ENCODE measurements at regions not wholly inside any gene's neighbourhood (a gene's known extent, or its start where the extent isn't known, plus 50 kb on each side); places are given as distances from the start of the nearest gene placed in this dataset.

DNA sequence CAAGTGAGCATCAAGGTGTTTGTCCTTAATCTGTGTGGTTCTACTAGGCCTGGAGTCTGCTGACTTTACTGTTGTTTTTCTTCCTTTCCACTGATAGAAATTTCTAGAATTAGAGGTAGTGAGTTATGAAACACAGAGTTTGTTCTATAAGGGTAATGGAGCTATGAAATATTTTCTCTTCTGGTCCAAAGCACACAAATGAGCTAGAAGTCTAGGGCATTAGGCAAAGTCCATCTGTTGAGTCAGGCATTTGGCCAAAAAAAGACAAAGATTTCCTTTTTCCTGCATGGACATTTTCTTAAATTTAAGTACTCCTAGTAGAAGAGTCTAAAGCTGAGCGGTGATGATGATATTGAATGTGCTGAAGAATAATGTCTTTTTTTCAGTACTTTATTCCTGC is 174.3 kb upstream of the STXBP5 start:
- no peak for DNase-seq

DNA sequence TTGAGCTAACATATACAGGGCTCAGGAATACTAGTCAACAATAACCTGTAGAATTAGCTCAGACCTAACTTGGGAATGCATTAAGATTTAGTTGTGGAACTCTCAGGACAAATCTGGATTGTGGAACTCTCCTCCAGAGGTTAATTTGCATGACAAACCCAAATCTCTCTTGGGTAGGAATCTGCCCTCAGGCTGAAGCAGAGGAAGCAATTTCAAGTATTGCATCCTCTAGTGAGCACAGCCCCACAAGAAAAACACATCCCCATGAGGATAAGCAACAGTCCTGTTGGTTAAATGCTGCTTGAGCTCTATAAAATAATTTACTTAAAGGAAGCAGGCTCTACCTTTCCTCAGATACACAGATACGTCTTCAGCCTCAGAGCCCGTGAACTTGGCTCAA is 170.9 kb upstream of the STXBP5 start:
- no peak for DNase-seq

DNA sequence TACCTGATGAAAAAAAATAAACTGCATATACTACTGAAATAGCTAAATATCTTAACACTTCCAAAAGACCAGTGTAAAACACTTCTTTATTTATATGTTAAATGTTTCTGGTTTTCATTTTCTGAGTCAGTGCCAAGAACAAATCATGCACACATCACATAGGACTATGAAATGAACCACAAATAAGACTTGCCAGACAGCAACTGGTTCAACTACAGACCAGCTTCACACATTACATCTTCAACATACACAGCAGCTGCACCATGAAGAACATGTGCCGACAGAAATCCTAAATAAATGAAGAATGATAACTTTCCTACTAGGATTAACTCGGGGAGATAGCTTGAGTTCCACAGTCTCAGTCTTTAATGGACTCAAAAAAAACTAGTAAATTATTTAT is 168.3 kb upstream of the STXBP5 start:
- DNase-seq = no peak

DNA sequence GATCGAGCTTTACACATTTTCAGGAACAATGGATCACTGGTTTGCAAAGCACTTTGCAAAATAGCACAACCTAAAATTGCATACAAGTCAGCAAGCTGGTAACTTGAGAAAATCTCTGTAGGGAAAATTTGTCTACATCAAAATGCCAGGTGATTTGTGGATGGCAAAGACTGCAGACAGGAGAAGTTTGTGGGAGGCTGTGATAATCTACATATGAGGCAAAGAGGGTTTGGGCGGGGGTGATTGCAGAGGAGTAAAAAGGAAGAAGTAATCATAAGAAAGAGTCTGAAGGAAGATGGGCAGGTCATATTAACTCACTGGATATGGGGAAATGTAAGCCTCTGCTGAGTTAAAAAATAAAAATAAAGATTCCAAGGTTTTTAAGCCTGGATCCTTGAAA is 166.3 kb upstream of the STXBP5 start:
- no peak for DNase-seq

DNA sequence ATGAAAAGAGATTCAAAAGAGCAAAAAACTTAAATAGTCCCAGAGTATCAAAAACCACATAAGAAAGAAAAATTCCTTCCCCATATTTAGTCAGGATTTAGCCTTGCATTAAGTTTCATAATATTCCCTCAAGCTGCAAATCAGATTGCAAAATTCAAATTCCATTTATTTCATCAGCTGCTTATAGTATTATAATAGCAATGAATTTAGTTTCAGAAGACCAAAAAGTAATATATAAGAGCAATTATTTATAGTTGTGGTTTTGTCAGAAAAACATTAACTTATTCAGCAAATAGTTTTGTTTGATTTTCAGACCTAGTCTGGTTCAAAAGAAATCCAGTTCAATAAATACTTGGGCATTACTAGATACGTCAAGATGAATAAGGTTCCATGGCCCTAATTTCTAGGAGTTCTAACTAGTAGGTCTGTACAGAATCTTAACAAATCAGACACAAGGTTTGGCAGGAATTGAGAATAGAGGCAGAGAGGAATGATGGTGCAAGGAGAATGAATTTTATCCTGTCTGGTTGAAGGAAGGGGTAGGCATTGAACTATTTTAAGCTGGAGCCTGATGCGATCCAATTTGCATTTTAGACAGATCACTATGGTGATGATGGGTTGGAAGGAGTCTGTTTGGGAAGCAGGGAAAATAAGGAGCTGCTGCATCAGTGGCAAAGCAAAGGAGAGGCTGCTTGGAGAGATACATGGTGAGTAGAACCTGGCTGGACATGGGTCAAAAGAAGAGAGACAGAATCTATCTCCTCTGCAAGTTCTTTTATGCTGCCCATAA is 163.9 kb upstream of the STXBP5 start:
- no peak for DNase-seq

DNA sequence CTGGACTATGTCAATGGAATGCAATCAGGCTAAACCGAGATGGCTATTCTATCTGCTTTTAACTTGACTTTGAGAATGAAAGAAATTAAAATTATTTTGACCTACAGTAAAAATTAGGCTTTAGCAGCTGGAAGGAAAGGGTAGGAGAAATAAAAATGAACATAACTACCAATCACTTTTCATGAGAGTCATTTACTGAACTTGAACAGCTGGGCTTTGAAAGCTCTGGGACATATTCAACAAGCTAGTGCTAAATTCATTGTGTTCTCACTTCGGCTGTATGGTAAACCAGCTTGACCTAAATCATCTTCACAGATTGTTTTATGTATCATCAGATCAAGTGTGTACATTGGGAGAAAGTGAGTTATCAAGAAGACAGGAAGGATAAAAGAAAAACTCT is 161.5 kb upstream of the STXBP5 start:
- no peak for DNase-seq

DNA sequence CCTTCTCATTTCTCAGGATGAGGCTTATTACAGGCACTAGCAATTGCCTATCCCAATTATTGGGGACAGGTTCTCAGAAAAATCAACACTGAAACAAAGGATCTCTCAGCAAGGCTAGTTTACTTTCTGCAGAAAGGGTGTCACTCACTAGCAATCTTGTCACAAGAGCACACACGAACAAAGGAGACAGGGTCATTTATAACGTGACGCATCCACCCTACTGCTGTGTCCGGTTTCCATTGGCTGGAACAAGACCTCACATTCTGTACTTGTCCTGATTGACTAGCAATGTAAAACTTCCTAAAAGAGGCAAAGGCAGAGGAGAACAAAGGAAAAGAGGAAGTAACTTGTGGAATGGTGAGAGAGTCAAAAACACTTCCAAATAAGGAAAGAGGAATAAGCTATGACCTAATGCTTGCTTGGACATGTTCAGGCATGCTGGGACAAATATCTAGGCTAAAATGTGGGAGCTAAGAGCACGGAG is 160.2 kb upstream of the STXBP5 start:
- DNase-seq = no peak

DNA sequence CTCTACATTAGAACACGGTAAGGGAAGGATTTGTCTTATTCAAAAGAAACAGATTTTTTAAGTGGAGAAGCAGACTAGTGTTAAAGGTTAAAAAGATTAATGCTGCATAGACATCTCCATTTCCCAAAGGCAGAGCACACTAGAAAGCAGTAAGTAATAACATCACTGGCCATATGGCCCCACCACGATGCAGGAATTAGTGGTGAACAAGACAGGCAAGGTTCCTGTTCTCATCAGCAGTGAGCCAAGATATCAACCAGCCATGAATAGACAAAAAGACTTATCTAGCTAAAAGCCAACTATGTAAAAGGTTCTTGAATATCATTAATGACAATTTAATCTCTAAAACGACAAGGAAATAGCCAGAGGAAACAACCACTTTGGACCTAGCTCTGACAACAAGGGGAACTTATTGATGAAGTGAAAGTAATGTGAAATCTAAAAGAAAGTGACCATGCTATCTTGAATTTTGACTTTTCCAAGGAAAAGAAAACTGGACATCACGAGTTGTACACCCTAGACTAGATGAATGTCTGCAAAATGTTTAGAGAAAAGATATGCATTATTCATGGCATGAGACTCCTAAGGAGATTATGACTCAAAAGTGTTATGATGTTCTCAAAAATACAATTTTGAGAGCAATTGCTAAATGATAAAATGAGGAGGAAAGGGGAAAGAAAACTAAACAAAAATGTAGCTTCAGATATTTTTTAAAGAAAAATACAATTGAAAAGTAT is 157.9 kb upstream of the STXBP5 start:
- DNase-seq = no peak

DNA sequence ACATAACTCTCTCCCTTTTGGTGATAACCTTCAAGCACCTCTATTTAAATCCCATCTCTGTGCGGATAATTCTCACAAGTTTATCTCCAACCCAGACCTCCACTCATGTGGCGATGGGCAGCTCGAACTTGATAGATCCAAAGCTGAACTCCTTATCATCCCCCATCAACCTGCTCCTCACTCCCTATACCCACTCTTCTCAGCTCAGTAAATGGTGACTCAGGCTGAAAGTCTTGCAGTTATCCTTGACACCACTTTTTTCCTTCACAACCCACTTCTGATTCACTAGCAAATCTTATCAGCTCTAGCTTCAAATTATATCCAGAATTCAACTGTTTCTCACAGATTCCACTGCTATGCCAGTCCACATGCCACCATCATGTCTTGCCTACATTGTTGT is 155.3 kb upstream of the STXBP5 start:
- no peak for DNase-seq

DNA sequence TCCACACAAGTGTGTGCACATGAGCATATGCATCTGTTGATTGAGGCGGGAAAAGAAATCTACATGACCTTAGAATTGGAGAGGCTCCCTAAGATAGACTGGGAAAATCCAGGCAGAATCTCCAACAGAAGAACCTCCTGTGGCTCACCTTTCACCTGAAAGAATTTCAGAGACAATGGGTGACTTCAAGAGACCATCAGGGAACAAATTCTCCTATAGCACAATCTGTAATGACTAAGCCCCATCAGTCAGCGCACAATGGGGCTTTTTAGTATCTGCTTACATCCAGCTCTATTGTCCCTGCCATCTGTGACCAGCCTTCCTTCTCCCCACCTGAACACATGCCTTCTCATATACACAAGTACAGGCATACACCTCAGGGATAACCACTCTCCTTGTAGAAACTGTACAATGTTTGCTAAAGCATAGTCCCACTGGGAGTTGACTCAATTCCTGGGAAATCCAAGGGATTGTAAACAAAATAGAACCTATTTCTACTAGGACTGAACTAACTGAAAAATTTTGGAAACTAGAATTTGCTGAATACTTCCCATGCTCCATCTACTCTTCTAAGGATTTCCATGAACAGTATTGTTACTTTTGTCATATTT is 150.8 kb upstream of the STXBP5 start:
- no peak for DNase-seq

DNA sequence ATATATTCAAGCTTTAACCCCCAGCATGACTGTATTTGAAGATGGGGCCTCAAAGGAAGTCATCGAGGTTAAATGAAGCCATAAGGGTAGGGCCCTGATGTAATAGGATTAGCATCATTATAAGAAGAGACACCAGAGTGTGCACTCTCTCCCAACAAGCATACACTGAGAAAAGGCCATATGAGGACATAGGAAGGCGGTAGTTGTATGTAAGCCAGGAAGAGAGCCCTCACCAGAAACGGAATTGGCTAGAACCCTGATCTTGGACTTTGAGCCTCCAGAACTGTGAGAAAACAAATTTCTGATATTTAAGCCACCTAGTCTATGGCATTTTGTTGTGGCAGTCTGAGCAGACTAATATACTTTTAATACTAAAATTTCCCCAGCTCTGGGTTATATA is 150.1 kb upstream of the STXBP5 start:
- DNase-seq = no peak

DNA sequence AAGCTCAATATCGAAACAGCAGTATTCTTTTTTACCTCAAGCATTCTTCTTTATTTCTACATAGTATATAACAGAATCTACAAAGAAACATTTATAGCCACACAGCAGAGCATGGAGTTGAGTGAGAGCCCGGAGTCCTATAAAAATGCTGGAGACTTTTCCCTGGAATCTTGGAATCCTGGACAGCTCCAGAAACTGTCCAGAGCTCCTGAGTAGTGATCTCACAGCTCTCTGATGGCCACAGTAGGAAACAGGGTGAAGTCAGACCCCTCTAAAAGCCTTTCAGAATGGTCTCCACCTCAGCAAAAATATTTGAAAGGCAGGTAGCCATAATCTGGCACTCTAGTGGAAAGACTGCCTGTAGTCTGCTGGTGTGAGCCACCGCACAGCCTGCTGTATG is 149.3 kb upstream of the STXBP5 start:
- DNase-seq = no peak

DNA sequence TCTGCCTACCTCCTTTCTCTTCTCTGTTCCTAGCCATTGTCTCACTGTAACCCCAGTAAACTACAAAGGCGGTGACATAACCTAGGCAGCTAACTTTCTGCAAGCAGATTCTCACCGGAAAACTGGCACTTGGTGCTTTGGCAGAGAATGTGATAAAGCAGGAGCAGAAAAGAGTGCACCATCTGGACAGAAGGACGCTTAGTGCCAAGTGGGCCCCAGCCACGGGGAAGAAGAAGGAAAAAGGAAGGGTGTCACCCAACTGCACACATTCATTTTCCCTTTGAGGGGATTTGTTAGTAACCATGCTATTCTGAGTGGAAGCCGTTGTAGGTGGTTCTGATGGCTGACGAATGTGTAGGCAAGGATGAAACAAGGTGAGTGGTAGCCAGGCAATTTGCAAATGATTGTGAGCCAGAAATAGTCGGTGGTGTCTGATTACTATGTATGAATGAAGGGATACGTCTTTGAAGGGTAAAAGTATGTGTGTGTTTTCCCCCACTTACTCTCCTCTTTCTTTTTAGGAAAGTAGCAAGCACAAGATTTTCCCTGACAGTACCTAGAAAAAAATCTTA is 148.3 kb upstream of the STXBP5 start:
- DNase-seq = no peak

DNA sequence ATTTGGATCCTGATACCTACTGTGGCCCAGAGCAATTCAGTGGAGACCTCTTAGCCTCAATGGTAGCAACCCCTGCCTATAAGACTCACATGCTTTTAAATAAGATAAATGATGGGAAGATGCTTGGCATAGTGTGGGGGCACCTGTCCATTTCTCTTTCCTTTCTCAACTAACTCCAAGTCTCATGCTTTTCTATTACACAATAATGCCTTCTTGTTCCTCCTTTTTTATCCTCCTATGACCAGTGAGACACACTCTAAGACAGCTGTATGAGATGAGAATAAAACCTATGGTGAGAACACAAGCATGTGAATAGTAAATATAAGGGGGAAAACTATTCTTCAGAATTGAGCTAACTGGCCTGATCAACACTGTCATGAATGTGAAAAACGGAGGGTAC is 147.0 kb upstream of the STXBP5 start:
- no peak for DNase-seq

DNA sequence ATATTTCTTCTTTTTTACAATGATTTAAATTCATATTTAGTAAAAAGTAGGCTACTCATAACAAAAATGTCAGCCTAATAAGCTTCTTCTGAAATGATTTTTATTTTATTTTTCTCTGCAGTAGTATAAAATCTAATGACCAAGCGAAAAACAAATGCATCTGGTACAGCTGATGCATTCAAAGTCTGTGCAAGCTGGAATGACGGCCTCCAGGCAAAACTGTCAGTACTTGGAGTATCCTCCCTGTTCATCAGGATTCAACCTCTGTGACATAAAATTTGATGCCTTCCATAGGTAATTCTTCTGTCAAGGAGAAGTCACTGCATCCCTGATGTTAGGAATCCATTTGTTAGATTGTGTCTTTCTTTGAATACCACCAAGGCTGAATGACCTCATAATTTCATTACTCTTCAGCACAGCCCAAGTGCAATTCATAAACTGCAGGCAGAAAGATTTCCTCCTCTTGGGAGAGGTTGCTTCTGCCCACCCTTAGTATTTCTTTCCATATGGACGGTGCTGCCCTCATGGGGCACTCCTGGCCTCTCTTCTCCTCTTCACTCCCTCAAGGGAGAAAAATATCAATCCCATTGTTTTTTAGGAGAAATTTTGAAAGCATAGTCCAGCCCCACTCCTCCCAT is 146.4 kb upstream of the STXBP5 start:
- no peak for DNase-seq

DNA sequence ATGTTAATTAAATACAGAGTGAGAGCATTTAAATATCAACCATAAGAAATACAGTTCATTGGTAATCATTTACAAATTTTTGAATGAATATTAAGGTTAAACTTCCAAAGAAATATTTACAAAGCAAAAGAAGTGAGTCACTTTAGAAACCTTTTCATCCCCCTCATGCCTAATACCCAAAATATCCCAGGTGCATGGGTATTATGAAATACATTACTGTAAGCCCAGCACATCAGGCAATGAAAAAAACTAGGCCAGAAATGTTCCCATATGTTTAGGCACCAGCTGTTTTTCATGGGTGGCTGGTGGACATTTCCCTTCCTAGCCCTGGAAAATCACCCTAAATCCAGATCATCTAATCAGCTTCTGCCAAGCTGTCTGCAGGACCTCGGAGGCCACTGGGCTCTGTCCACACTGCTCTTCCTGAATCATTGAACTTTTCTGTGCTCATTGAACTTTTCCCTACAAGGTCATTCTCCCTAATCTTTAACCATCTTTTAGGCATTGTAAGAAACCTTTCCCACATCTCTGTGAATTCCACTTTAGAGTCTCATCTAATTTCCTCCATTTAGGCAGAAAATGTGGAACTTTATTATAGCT is 145.3 kb upstream of the STXBP5 start:
- no peak for DNase-seq

DNA sequence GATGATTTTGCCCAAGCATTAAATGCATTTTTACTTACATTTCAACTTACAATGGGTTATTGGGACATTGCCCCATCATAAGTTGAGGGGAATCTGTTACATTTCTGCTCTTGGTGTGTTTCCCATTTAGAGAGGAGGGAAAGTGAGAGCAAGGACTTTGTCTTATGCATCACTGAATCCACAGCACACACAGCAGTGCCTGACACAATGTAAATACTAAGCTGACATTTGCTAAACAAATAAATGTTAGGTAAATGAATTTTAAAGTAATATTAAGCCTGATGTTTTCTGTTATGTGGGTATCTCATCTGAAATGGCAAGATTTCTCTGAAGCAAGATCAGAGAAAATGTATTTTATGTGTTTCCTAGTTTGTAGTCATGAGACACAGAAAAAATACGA is 143.6 kb upstream of the STXBP5 start:
- DNase-seq = no peak

DNA sequence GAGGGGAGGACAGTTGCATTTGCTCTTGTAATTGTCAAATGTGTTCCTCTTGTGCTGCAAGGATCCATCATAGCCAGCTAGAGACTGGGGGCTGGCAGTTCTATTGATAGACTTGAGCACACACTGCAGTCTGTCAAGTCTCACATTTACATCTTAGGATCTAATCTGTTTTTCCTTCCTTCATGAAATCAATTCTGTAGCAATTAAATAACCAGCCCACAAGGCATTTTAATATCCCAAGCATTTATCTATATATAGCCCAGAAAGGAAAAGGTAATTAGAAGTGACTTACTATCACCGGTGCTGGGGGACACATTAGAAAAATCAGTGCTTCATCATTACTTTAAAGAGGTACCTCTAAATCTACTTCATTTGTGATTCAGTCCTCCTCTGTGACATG is 143.0 kb upstream of the STXBP5 start:
- no peak for DNase-seq

DNA sequence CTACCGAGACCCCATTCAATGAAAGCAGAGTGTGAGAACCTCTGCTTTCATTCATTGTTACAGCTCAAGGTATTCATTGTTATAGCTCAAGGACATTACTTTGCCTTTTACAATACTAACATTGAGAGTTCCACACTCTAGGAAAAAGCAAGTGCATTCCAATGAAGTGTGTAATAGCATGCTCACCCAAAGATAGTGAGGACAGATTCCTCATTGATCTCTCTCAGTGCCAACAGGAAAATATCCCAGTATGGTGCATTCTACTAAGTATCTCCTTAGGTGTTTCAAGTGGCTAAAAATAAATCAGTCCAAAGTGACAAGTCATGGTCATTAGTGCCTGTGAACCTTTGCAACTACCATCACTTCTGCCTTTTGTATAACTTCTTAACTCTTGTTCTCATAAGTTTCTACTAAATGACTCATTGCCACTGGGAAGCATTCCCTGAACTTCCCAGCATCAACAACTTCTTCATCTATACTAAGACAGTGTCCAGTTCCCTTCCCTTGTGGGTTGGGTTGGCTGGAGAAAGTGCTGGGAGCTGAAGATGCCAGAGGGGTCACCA is 140.7 kb upstream of the STXBP5 start:
- no peak for DNase-seq

DNA sequence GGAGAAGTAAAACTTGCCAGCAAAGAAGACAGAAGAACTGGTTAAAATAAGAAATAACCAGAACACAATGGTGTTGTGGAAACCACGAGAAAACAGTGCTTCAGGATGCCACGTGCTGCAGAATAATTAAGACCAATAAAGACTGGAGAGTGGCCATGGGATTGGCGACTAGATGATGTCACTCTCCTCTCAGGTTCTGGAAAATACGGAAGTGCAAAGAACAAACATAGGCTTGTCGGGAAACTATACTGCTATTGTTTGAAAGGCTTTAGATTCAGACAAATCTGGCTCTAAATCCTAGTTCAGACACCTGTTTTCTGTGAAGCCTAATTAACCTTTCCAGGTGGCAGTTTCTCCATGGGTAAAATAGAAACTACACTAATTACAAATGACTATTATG is 138.4 kb upstream of the STXBP5 start:
- DNase-seq = no peak

DNA sequence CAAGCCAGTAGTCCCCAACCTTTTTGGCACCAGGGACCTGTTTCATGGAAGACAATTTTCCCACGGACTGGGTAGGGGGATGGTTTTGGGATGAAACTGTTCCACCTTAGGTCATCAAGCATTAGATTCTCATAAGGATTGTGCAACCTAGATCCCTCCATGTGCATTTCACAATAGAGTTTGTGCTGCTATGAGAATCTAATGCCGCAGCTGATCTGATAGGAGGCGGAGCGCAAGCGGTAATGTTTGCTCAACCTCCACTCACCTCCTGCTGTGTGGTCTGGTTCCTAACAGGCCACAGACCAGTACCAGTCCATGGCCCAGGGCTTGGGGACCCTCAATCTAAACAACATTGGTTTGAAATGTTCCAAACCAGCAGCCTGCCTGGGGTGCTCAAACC is 137.0 kb upstream of the STXBP5 start:
- no peak for DNase-seq
